Activated CD4-positive, alpha-beta T cell treated with anti-CD3 and anti-CD28 coated beads for 36 hours (primary cell): ENCODE measurements at regions not wholly inside any gene's neighbourhood (a gene's known extent, or its start where the extent isn't known, plus 50 kb on each side); places are given as distances from the start of the nearest gene placed in this dataset.
"Not testable (repeated sequence)": the region's sequence is repeated elsewhere in the genome, so short reads cannot be mapped to it uniquely, and the experiment has no call there.

Source experiments
- ATAC-seq: fragments of 200-7000 bp; cut with Tn5 transposase; one replicate; pipeline ENCODE4 v1.10.0; 2021; ENCODE audit warnings: mild to moderate bottlenecking, moderate library complexity
- CTCF ChIA-PET: fragments of 350-600 bp; sonication (Branson Sonifier 250); formaldehyde crosslinking; loops from one replicate; lab custom pipeline; 2021; ENCODE audit warnings: antibody characterized with exemption; lab: Charles Lee
- POLR2A ChIA-PET: fragments of 350-600 bp; sonication (Branson Sonifier 250); formaldehyde crosslinking; loops from one replicate; lab custom pipeline; 2021; ENCODE audit warnings: antibody characterized with exemption, inconsistent platforms; lab: Charles Lee
- DNase-seq: peaks from one replicate; pipeline ENCODE4 v3.0.0-alpha.2; 2020
- H3K27ac Mint-ChIP-seq: one replicate; pipeline ENCODE4 v1.8.0; 2021; ENCODE audit warnings: mixed read lengths
- H3K27me3 Mint-ChIP-seq: one replicate; pipeline ENCODE4 v1.8.0; 2021; ENCODE audit warnings: mixed read lengths
- H3K36me3 Mint-ChIP-seq: one replicate; pipeline ENCODE4 v1.8.0; 2021; ENCODE audit warnings: low read depth, mixed read lengths
- H3K4me1 Mint-ChIP-seq: one replicate; pipeline ENCODE4 v1.8.0; 2021; ENCODE audit warnings: mixed read lengths
- H3K4me3 Mint-ChIP-seq: one replicate; pipeline ENCODE4 v1.8.0; 2021; ENCODE audit warnings: mild to moderate bottlenecking, moderate library complexity, mixed read lengths
- H3K9me3 Mint-ChIP-seq: one replicate; pipeline ENCODE4 v1.8.0; 2021; ENCODE audit warnings: low read depth, mixed read lengths
- intact Hi-C, 2 experiments: fragments of 100-400 bp; cut with DNase I in 1 of 2; cut with micrococcal nuclease in 1 of 2; formaldehyde crosslinking; loops; one replicate each; pipeline versions ENCODE4 v1.14.2 to v1.15.1; 2022 to 2024; cut with DNase I, micrococcal nuclease

DNA sequence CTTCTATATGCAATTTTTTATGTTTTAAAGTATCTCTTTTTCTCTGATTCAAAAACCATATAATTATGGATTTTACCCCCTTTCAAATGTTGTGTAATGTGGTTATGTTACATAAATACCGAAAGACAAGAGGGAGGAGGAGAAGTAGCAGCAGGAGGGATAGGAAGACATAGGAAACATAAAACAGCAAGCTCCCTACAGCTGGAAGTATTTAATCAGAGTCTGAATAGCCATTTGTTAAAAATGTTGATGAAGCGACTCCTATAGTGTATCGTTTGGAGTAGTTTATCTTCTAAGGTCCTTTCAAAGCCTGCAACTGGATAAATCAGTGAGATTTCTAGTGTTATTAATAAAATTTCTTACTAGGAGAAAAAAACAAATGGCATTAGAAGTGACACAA lies 598.1 kb upstream of the GOLIM4 start:
- no peaks in the 10 kb centered on the region for H3K27me3 Mint-ChIP-seq
- no peak overlapping the region for H3K27ac Mint-ChIP-seq
- H3K4me3 Mint-ChIP-seq: no peak overlapping the region

DNA sequence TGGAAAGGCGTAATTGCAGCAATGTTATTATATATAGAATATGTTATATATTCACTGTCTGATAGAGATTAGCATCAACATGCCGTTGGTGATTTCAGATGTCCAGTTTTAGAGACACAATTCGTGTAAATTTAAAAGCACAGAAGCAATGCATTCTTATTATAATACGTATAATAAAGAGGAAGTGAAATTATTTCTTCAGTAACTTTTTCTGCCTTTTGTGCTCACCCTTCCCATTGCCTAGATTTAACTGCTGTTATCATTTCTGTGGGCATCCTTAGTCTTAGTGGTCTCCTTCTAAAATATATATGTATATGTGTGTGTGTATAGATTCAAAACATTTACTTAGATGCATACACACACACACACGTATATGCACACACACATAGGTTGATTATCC lies 592.5 kb upstream of the GOLIM4 start:
- DNase-seq (no peak), ATAC-seq (no peak)
- Mint-ChIP-seq H3K36me3 (no peaks in the 10 kb centered on the region), H3K27me3 (no peaks in the 10 kb centered on the region), H3K4me3 (no peak overlapping the region), H3K9me3 (no peaks in the 10 kb centered on the region), H3K4me1 (no peaks in the 10 kb centered on the region), H3K27ac (no peak overlapping the region)
- intact Hi-C loops: no loop called here
- ChIA-PET POLR2A (no interaction called here), CTCF (interaction anchor here (0.6 kb wide), 1 partner anchor 569 kb away, joined by 3 read pairs; no protein-coding TSS in a partner anchor)

More for the DNA sequence above, 598.1 kb upstream of the GOLIM4 start:
- intact Hi-C loops: no loop called here
- no peaks in the 10 kb centered on the region for H3K4me1 Mint-ChIP-seq
- ATAC-seq (no peak), DNase-seq (no peak)
- no peaks in the 10 kb centered on the region for H3K36me3 Mint-ChIP-seq
- H3K9me3 Mint-ChIP-seq: peaks cover 2% of the 10 kb centered on the region
- ChIA-PET CTCF (no interaction called here), POLR2A (no interaction called here)

DNA sequence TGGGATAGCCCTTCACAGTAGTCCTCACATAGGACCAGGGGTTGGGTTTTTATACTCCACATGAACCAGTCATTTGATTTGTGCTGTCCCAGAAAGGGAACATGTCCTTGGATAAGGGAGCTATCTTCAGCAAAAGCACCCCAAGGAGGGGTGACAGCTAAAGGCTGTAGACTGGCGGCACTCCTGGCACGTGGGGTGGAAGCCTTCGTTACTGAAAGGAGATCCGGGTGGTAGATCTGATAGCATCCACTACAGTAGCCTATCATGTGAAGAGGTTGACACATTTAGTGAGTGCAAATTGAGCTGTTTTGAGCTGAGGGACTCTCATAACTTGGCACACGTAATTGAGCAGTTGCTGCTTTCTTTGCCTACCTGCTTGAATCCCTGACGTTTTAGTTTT lies 588.8 kb upstream of the GOLIM4 start:
- ATAC-seq (no peak), DNase-seq (no peak)
- Mint-ChIP-seq H3K36me3 (no peaks in the 10 kb centered on the region), H3K27me3 (no peaks in the 10 kb centered on the region), H3K9me3 (no peaks in the 10 kb centered on the region), H3K27ac (no peak overlapping the region), H3K4me3 (no peak overlapping the region), H3K4me1 (no peaks in the 10 kb centered on the region)
- intact Hi-C loops: no loop called here
- ChIA-PET CTCF (no interaction called here), POLR2A (no interaction called here)

DNA sequence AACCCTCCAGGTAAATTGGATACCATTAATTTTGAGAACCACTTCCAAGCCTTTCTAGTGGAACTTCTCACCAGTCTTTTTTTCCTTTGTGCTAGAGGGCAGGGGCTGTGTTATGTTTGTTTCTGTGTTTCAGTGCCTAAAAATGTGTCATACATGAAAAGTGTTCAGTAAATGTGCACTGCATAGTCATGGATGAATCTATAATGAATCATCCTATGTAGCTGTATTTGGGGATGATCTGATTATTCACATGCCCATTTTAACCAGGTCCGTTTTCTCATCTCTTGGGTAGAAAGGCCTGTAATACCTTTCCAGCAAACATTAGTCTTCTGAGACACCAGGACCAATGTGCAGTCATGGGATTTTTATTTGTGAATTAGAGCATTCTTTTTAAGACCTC lies 583.0 kb upstream of the GOLIM4 start:
- POLR2A ChIA-PET: no interaction called here
- Mint-ChIP-seq H3K4me1 (no peaks in the 10 kb centered on the region), H3K9me3 (no peaks in the 10 kb centered on the region), H3K36me3 (no peaks in the 10 kb centered on the region), H3K27me3 (no peaks in the 10 kb centered on the region), H3K27ac (no peak overlapping the region), H3K4me3 (no peak overlapping the region)
- ATAC-seq (no peak), DNase-seq (no peak)
- CTCF ChIA-PET: interaction anchor here (0.5 to 0.7 kb wide), 2 partner anchors 16 to 200 kb away, joined by 3 to 4 read pairs; no protein-coding TSS in a partner anchor
- intact Hi-C loops: no loop called here

DNA sequence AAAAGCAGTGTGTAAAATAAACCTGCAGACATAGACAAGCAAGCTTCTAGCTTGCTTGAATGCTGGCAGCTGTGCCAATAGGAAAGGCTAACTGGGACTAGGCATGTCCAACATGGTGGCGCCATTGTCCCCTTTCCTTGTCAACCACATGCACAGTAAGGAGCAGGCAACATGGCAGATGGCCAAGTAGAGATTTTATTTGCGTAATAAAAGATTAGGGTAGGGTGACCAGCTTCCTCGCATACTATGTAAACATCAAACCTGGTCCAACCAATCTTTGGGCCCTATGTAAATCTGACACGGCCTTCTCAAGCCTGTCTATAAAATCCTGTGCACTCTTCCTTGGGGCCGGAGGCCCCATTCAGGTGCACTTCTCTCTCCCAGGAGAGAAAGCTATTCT lies 575.4 kb upstream of the GOLIM4 start:
- intact Hi-C loops: no loop called here
- POLR2A ChIA-PET: no interaction called here

DNA sequence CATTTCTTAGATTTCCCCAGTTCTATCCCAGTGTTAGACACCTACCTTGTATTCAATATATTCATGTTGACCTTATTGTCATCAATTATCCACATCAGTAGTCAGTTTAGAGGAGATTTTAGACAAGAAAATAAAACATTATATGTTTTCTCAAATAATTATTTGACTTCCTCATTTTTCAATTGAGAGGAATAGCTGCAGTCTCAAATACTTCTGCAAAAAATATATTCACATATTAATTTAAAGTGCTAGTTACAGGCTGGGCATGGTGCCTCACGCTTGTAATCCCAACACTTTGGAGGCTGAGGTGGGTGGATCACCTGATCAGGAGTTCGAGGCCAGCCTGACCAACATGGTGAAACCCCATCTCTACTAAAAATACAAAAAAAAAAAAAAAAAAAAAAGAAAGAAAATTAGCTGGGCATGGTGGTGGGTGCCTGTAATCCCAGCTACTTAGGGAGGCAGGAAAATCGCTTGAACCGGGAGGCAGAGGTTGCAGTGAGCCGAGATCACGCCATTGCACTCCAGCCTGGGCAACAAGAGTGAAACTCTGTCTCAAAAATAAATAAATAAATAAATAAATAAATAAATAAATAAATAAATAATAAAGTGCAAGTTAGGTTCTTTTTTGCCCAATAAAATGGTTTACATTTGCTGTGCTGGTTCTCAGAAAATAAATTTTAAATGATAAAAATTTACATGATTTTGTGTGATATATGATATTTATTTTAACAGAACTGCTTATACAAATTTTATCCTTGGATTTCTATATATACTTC lies 565.3 kb upstream of the GOLIM4 start:
- POLR2A ChIA-PET, H3K27me3 Mint-ChIP-seq, H3K27ac Mint-ChIP-seq, intact Hi-C loops, ATAC-seq, H3K4me1 Mint-ChIP-seq, H3K9me3 Mint-ChIP-seq, CTCF ChIA-PET, DNase-seq, H3K4me3 Mint-ChIP-seq, H3K36me3 Mint-ChIP-seq: not testable (repeated sequence)

More for the DNA sequence above, 575.4 kb upstream of the GOLIM4 start:
- Mint-ChIP-seq H3K4me1 (no peaks in the 10 kb centered on the region), H3K36me3 (no peaks in the 10 kb centered on the region), H3K9me3 (peaks cover 2% of the 10 kb centered on the region), H3K27ac (no peak overlapping the region), H3K27me3 (no peaks in the 10 kb centered on the region), H3K4me3 (no peak overlapping the region)
- no peak for DNase-seq
- ATAC-seq: no peak
- CTCF ChIA-PET: no interaction called here

DNA sequence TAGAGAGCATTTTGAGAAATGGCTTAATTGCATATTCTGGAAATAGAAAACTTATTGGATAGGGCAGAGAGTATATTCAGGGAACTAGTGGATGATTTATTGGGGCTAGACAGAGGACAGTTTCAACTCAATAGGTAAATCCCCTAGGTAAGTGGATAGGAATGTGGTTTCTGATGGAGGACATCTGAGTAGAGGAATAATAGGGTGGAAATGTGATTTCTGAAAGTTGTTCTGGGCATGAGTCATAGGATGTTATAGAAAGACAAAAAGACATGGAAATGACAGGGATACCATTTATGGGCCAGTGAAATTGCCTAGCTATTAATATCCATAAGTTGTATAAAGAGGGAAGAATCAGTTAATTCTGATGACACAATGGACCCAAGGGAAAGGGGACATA lies 563.3 kb upstream of the GOLIM4 start:
- no peaks in the 10 kb centered on the region for H3K9me3 Mint-ChIP-seq
- ATAC-seq (no peak), DNase-seq (no peak)
- ChIA-PET POLR2A (no interaction called here), CTCF (no interaction called here)
- H3K4me1 Mint-ChIP-seq: no peaks in the 10 kb centered on the region
- intact Hi-C loops: no loop called here
- H3K4me3 Mint-ChIP-seq: no peak overlapping the region
- no peaks in the 10 kb centered on the region for H3K36me3 Mint-ChIP-seq
- H3K27me3 Mint-ChIP-seq: no peaks in the 10 kb centered on the region
- no peak overlapping the region for H3K27ac Mint-ChIP-seq

DNA sequence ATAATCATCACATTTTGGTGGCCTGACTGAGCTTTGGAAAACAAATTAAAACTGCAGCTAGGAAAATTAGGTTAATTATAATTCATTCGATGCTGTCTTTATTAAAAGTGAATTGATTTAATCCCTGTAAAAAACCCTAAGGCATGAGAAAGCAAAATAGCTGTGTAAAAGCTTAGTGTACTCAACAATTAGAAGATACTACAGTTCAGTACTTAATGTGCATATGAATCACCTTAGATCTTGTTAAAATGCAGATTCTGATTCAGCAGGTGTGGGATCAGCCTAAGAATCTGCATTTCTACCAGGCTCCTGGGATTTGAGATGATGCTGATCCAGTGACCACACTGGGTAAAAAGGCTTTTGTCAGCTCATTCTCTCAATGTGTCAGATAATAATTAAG lies 559.9 kb upstream of the GOLIM4 start:
- Mint-ChIP-seq H3K27me3 (no peaks in the 10 kb centered on the region), H3K9me3 (no peaks in the 10 kb centered on the region), H3K36me3 (no peaks in the 10 kb centered on the region), H3K27ac (no peak overlapping the region), H3K4me3 (no peak overlapping the region), H3K4me1 (no peaks in the 10 kb centered on the region)
- intact Hi-C loops: no loop called here
- ChIA-PET CTCF (no interaction called here), POLR2A (no interaction called here)
- DNase-seq (no peak), ATAC-seq (no peak)

DNA sequence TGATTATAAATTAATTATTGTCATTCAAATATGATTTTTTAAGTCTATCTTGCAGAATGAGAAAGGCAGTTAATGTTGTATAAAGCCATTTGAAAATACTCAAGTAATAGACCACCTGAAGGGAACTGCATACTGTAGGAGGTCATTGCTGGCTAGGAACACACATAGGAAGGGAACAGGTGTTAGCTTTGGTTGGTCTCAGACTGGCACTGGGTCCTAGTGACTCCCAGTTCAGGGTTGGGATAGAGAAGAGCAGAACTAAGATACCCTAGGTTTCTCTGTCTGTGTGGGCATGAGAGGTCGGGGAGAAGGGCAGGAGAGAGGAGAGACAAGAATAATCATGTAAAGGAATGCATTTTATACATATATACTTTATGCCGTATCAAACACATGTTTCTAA lies 559.0 kb upstream of the GOLIM4 start:
- H3K4me3 Mint-ChIP-seq: no peak overlapping the region
- no peaks in the 10 kb centered on the region for H3K27me3 Mint-ChIP-seq
- intact Hi-C loops: no loop called here
- ChIA-PET CTCF (no interaction called here), POLR2A (no interaction called here)
- H3K36me3 Mint-ChIP-seq: no peaks in the 10 kb centered on the region
- DNase-seq (no peak), ATAC-seq (no peak)
- H3K4me1 Mint-ChIP-seq: no peaks in the 10 kb centered on the region
- H3K27ac Mint-ChIP-seq: no peak overlapping the region
- H3K9me3 Mint-ChIP-seq: no peaks in the 10 kb centered on the region

DNA sequence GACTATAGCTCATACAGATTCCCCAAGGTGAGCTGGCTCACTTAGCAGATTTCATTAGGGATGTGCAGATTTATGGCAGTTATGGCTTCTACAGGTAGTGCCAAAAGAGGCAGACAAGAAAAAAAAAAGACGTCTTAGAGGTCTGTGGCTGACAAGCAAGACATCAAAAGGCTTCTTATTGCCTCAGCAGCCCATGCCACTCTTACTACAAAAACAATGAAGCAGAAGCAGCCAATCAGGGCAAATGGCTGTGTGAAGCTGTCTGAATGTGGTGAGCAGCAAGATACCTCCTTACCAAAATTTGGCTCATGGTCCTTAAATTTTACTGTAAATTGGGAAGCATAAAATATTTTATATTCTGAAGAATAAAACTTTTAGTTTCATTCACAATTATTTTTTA lies 557.5 kb upstream of the GOLIM4 start:
- intact Hi-C loops: no loop called here
- no peaks in the 10 kb centered on the region for H3K36me3 Mint-ChIP-seq
- ATAC-seq: no peak
- H3K9me3 Mint-ChIP-seq: no peaks in the 10 kb centered on the region
- ChIA-PET CTCF (interaction anchor here (0.7 kb wide), 1 partner anchor 21 kb away, joined by 3 read pairs; no protein-coding TSS in a partner anchor), POLR2A (no interaction called here)
- H3K27ac Mint-ChIP-seq: no peak overlapping the region
- no peaks in the 10 kb centered on the region for H3K4me1 Mint-ChIP-seq
- H3K4me3 Mint-ChIP-seq: no peak overlapping the region
- H3K27me3 Mint-ChIP-seq: no peaks in the 10 kb centered on the region
- no peak for DNase-seq

DNA sequence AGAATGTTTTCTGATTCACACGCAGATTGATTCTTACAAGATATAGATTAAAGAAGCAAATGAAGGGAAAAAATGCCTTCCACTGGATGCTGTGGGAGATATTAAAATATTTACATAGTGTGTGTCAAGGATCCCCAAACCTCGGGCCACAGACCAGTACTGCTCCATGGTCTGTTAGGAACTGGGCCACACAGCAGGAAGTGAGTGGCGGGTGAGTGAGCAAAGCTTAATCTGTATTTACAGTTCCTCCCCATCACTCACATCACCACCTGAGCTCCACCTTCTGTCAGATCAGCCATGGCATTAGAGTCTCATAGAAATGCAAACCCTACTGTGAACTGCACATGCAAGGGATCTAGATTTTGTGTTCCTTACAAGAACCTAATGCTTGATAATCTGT lies 552.6 kb upstream of the GOLIM4 start:
- ChIA-PET POLR2A (no interaction called here), CTCF (no interaction called here)
- no peak for ATAC-seq
- H3K9me3 Mint-ChIP-seq: no peaks in the 10 kb centered on the region
- no peaks in the 10 kb centered on the region for H3K27me3 Mint-ChIP-seq
- H3K36me3 Mint-ChIP-seq: no peaks in the 10 kb centered on the region
- DNase-seq: no peak
- no peaks in the 10 kb centered on the region for H3K4me1 Mint-ChIP-seq
- no peak overlapping the region for H3K27ac Mint-ChIP-seq
- H3K4me3 Mint-ChIP-seq: no peak overlapping the region
- intact Hi-C loops: no loop called here

DNA sequence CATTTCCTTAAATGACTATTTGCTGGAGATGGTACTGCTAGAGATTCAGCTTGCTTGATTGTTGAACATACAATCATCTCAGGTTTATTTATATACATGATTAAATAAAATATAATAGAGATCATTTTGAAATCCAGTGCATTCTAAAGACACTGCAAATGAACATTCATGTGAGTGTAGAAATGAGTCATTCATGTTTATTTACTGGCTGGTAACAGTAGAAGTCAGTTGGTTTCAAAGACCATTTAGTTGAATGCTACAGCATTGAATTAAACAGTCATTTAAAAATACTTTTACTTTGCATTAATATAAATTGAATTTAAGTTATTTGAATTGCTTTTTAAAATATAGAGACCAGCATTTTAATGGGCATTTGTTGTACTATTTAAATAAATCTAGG lies 551.9 kb upstream of the GOLIM4 start:
- intact Hi-C loops: no loop called here
- POLR2A ChIA-PET: no interaction called here

More for the DNA sequence above, 551.9 kb upstream of the GOLIM4 start:
- H3K27ac Mint-ChIP-seq: no peak overlapping the region
- ATAC-seq: no peak
- H3K27me3 Mint-ChIP-seq: no peaks in the 10 kb centered on the region
- no peaks in the 10 kb centered on the region for H3K36me3 Mint-ChIP-seq
- no peaks in the 10 kb centered on the region for H3K9me3 Mint-ChIP-seq
- H3K4me3 Mint-ChIP-seq: no peak overlapping the region
- no peak for DNase-seq
- no peaks in the 10 kb centered on the region for H3K4me1 Mint-ChIP-seq
- CTCF ChIA-PET: interaction anchor here (0.6 kb wide), 1 partner anchor 1937 kb away, joined by 3 read pairs; no protein-coding TSS in a partner anchor
